H9 (cell line): ENCODE measurements at regions not wholly inside any gene's neighbourhood (a gene's known extent, or its start where the extent isn't known, plus 50 kb on each side); places are given as distances from the start of the nearest gene placed in this dataset.

ENCODE experiments used
- DNase-seq: peaks from one replicate; pipeline ENCODE4 v3.0.0-alpha.2; 2017
- H2AFZ ChIP-seq: one replicate; pipeline ENCODE4 v1.6.1; 2013; ENCODE audit warnings: mild to moderate bottlenecking, low read length, control low read depth, moderate library complexity
- H2AK5ac ChIP-seq: 2 replicates; pipeline ENCODE4 v1.6.1; 2013; ENCODE audit warnings: low read length, control low read depth, mixed read lengths; ENCODE audit not compliant: insufficient read length
- H2BK120ac ChIP-seq: one replicate; pipeline ENCODE4 v1.6.1; 2013; ENCODE audit warnings: low read depth, mild to moderate bottlenecking, low read length, control low read depth, inconsistent platforms; ENCODE audit not compliant: poor library complexity, severe bottlenecking
- H2BK12ac ChIP-seq: 2 replicates; pipeline ENCODE4 v1.6.1; 2013; ENCODE audit warnings: low read length, control low read depth, mixed read lengths, low read depth; ENCODE audit not compliant: insufficient read length
- H2BK15ac ChIP-seq: 2 replicates; pipeline ENCODE4 v1.6.1; 2013; ENCODE audit warnings: low read depth, low read length, control low read depth
- H2BK20ac ChIP-seq: one replicate; pipeline ENCODE4 v1.6.1; 2013; ENCODE audit warnings: low read depth, mild to moderate bottlenecking, low read length, control low read depth, inconsistent platforms; ENCODE audit not compliant: poor library complexity, severe bottlenecking
- H2BK5ac ChIP-seq: 2 replicates; pipeline ENCODE4 v1.6.1; 2013; ENCODE audit warnings: low read length, control low read depth, mixed read lengths; ENCODE audit not compliant: insufficient read length
- H3K14ac ChIP-seq: 2 replicates; pipeline ENCODE4 v1.6.1; 2013; ENCODE audit warnings: low read length, control low read depth; ENCODE audit not compliant: insufficient read depth
- H3K18ac ChIP-seq: 2 replicates; pipeline ENCODE4 v1.6.1; 2013; ENCODE audit warnings: low read depth, mild to moderate bottlenecking, mixed read lengths, low read length, control low read depth; ENCODE audit not compliant: insufficient read length
- H3K23ac ChIP-seq: 2 replicates; pipeline ENCODE4 v1.6.1; 2013; ENCODE audit warnings: low read length, control low read depth, mixed read lengths, low read depth; ENCODE audit not compliant: insufficient read length
- H3K23me2 ChIP-seq: 2 replicates; pipeline ENCODE4 v1.6.1; 2013; ENCODE audit warnings: low read depth, mild to moderate bottlenecking, mixed read lengths, low read length, control low read depth; ENCODE audit not compliant: insufficient read length, poor library complexity, severe bottlenecking
- H3K27ac ChIP-seq: 2 replicates; pipeline ENCODE4 v1.5.1; 2013; ENCODE audit warnings: low read length, control low read depth, mixed read lengths, low read depth; ENCODE audit not compliant: insufficient read length
- H3K27me3 ChIP-seq: 2 replicates; pipeline ENCODE4 v1.6.1; 2013; ENCODE audit warnings: low read length, control low read depth, inconsistent platforms; ENCODE audit not compliant: insufficient read depth
- H3K4ac ChIP-seq: 2 replicates; pipeline ENCODE4 v1.6.1; 2013; ENCODE audit warnings: low read depth, mild to moderate bottlenecking, control low read depth, inconsistent platforms, low read length, moderate library complexity
- H3K4me1 ChIP-seq: 2 replicates; pipeline ENCODE4 v1.6.1; 2013; ENCODE audit warnings: low read length, control low read depth, inconsistent platforms; ENCODE audit not compliant: insufficient read depth
- H3K4me2 ChIP-seq: 2 replicates; pipeline ENCODE4 v1.6.1; 2013; ENCODE audit warnings: low read length, control low read depth, mixed read lengths; ENCODE audit not compliant: insufficient read length, insufficient read depth
- H3K56ac ChIP-seq: 2 replicates; pipeline ENCODE4 v1.6.1; 2013; ENCODE audit warnings: low read depth, mild to moderate bottlenecking, mixed read lengths, low read length, control low read depth; ENCODE audit not compliant: insufficient read length
- H3K79me1 ChIP-seq: 2 replicates; pipeline ENCODE4 v1.6.1; 2013; ENCODE audit warnings: low read depth, mild to moderate bottlenecking, moderate library complexity, low read length, control low read depth, inconsistent platforms; ENCODE audit not compliant: insufficient read depth, poor library complexity, severe bottlenecking
- H3K79me2 ChIP-seq: 2 replicates; pipeline ENCODE4 v1.6.1; 2013; ENCODE audit warnings: low read length, control low read depth, inconsistent platforms; ENCODE audit not compliant: insufficient read depth
- H3K9ac ChIP-seq: 2 replicates; pipeline ENCODE4 v1.6.1; 2013; ENCODE audit warnings: low read length, control low read depth, mixed read lengths; ENCODE audit not compliant: insufficient read length; ENCODE audit errors: extremely low read depth
- H3K9me3 ChIP-seq: one replicate; pipeline ENCODE4 v1.6.1; 2013; ENCODE audit warnings: low read depth, low read length, inconsistent platforms; ENCODE audit not compliant: control insufficient read depth
- H3T11ph ChIP-seq: one replicate; pipeline ENCODE4 v1.6.1; 2013; ENCODE audit warnings: mild to moderate bottlenecking, low read length, control low read depth, inconsistent platforms
- H4K20me1 ChIP-seq: one replicate; pipeline ENCODE4 v1.6.1; 2013; ENCODE audit not compliant: control insufficient read depth, insufficient read length, insufficient read depth
- H4K5ac ChIP-seq: 2 replicates; pipeline ENCODE4 v1.6.1; 2013; ENCODE audit warnings: low read depth, mild to moderate bottlenecking, mixed read lengths, low read length, control low read depth; ENCODE audit not compliant: insufficient read length
- H4K8ac ChIP-seq: replicated peaks from 2 replicates; pipeline ENCODE4 v1.6.1; 2013; ENCODE audit warnings: low read length, control low read depth, mixed read lengths, low read depth; ENCODE audit not compliant: insufficient read length
- H4K91ac ChIP-seq: 2 replicates; pipeline ENCODE4 v1.6.1; 2013; ENCODE audit warnings: low read depth, mild to moderate bottlenecking, moderate library complexity, mixed read lengths, low read length, control low read depth; ENCODE audit not compliant: insufficient read length
- H3K27ac Mint-ChIP-seq, 3 experiments: 2 replicates in 2 of 3; 3 replicates in 1 of 3; pipeline ENCODE4 v1.8.0; 2020 to 2021; ENCODE audit warnings: mixed read lengths in 3 of 3, mild to moderate bottlenecking in 1 of 3, moderate library complexity in 1 of 3
- H3K27me3 Mint-ChIP-seq: 2 replicates; pipeline ENCODE4 v1.8.0; 2021; ENCODE audit warnings: low read depth, mild to moderate bottlenecking, moderate library complexity, mixed read lengths
- H3K36me3 Mint-ChIP-seq, 3 experiments: 2 replicates in 2 of 3; 3 replicates in 1 of 3; pipeline ENCODE4 v1.8.0; 2020 to 2021; ENCODE audit warnings: low read depth in 3 of 3, mixed read lengths in 3 of 3; ENCODE audit not compliant: insufficient read depth in 1 of 3
- H3K4me1 Mint-ChIP-seq, 2 experiments: 2 replicates each; pipeline ENCODE4 v1.8.0; 2020; ENCODE audit warnings: mixed read lengths in 2 of 2
- H3K4me3 Mint-ChIP-seq, 2 experiments: 2 replicates in 1 of 2; 3 replicates in 1 of 2; pipeline ENCODE4 v1.8.0; 2020 to 2021; ENCODE audit warnings: mild to moderate bottlenecking in 2 of 2, mixed read lengths in 2 of 2, moderate library complexity in 1 of 2
- H3K9me3 Mint-ChIP-seq, 2 experiments: 2 replicates in 1 of 2; 3 replicates in 1 of 2; pipeline ENCODE4 v1.8.0; 2020; ENCODE audit warnings: mild to moderate bottlenecking in 2 of 2, mixed read lengths in 2 of 2, moderate library complexity in 1 of 2
- CTCF ChIP-seq: fragments of 200-600 bp; sonication (generic); conservative IDR thresholded peaks from 3 replicates; pipeline ENCODE4 v1.8.0; 2021; ENCODE audit warnings: antibody characterized with exemption, mild to moderate bottlenecking
- WGBS: extraction: QIAGEN DNeasy Blood & Tissue Kit; methylation state at CpG from one replicate; pipeline ENCODE4 v1.1.7; 2013; ENCODE audit warnings: missing lambda C conversion rate, low lambda C conversion rate, mixed read lengths; ENCODE audit not compliant: insufficient read length; ENCODE audit errors: extremely low coverage; 5-methylcytosine and 5-hydroxymethylcytosine counted together

- no CpG with 5 or more reads among the region's 1 CpG for WGBS
- H3K4me2 ChIP-seq: no peak overlapping the region
- H4K8ac ChIP-seq: no peak overlapping the region
- H2AK5ac ChIP-seq: no peak overlapping the region
- Mint-ChIP-seq H3K9me3 (no peaks in the 10 kb centered on the region), H3K27me3 (peaks cover 2% of the 10 kb centered on the region; the same call in 1 of the 2 replicates), H3K4me3 (no peak overlapping the region), H3K36me3 (no peaks in the 10 kb centered on the region; a peak in 1 of 7 replicates), H3K4me1 (peaks cover 8 to 20% of the 10 kb centered on the region in 2 experiments; a peak in 3 of 4 replicates), H3K27ac (no peak overlapping the region)
- no peaks in the 10 kb centered on the region for H4K20me1 ChIP-seq
- H2BK15ac ChIP-seq: no peak overlapping the region
- DNase-seq: no peak
- no peak overlapping the region for H4K91ac ChIP-seq
- H3K27me3 ChIP-seq: no peaks in the 10 kb centered on the region
- H2BK20ac ChIP-seq: no peak overlapping the region
- no peak overlapping the region for H3K14ac ChIP-seq
- H2BK120ac ChIP-seq: no peak overlapping the region
- H3T11ph ChIP-seq: no peak overlapping the region
- no peak overlapping the region for H2BK12ac ChIP-seq
- no peak overlapping the region for H4K5ac ChIP-seq
- no peak overlapping the region for H3K27ac ChIP-seq
- no peak overlapping the region for H3K56ac ChIP-seq
- no peaks in the 10 kb centered on the region for H3K23me2 ChIP-seq
- H2BK5ac ChIP-seq: no peak overlapping the region
- no peak overlapping the region for H2AFZ ChIP-seq
- H3K9ac ChIP-seq: no peak overlapping the region
- TF ChIP-seq CTCF: no peak
- no peaks in the 10 kb centered on the region for H3K79me1 ChIP-seq
- H3K18ac ChIP-seq: no peak overlapping the region
- H3K79me2 ChIP-seq: no peaks in the 10 kb centered on the region
- H3K4me1 ChIP-seq: no peaks in the 10 kb centered on the region; the same call in 1 of the 2 replicates
- no peaks in the 10 kb centered on the region for H3K9me3 ChIP-seq
- H3K4ac ChIP-seq: no peak overlapping the region
- no peak overlapping the region for H3K23ac ChIP-seq
Measured at GRCh38 chr4:38499101-38499500, 164.9 kb upstream of the KLF3 start.
